Mesothelial cell of epicardium (in vitro differentiated cells): ENCODE measurements at regions not wholly inside any gene's neighbourhood (a gene's known extent, or its start where the extent isn't known, plus 50 kb on each side); places are given as distances from the start of the nearest gene placed in this dataset.

Experiments used
- DNase-seq, 2 experiments: peaks; one replicate each; pipeline ENCODE4 v3.0.0; 2021; ENCODE audit warnings: low spot score in 2 of 2; ENCODE audit not compliant: unreplicated experiment in 2 of 2
- H3K27ac Mint-ChIP-seq: 2 replicates; pipeline ENCODE4 v1.8.0; 2021; ENCODE audit warnings: mixed read lengths
- H3K27me3 Mint-ChIP-seq: 2 replicates; pipeline ENCODE4 v1.8.0; 2021; ENCODE audit warnings: low read depth, mixed read lengths
- H3K36me3 Mint-ChIP-seq: 2 replicates; pipeline ENCODE4 v1.8.0; 2021; ENCODE audit warnings: mixed read lengths
- H3K4me1 Mint-ChIP-seq: 2 replicates; pipeline ENCODE4 v1.8.0; 2021; ENCODE audit warnings: mixed read lengths
- H3K4me3 Mint-ChIP-seq: 2 replicates; pipeline ENCODE4 v1.8.0; 2021; ENCODE audit warnings: mild to moderate bottlenecking, moderate library complexity, mixed read lengths
- H3K9me3 Mint-ChIP-seq: 2 replicates; pipeline ENCODE4 v1.8.0; 2021; ENCODE audit warnings: mixed read lengths
- TF ChIP-seq, protein P1 (sequence below): fragments of 200-600 bp; sonication (generic); IDR thresholded peaks from one replicate; pipeline ENCODE4 v1.5.0; 2021; ENCODE audit warnings: antibody characterized with exemption; ENCODE audit not compliant: unreplicated experiment

DNA sequence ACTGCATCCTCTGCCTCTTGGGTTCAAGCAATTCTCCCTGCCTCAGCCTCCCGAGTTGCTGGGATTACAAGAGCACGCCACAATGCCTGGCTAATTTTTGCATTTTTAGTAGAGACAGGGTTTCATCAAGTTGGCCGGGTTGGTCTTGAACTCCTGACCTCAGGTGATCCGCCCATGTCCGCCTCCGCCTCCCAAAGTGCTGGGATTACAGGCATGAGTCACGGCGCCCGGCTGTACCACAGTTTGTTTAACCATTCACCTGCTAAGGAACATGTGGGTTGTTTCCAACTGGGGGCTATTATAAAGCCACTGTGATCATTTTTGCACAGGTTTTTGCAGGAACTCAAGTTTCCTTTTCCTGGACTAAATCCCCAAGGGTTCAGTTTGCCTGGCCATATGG lies 123.2 kb upstream of the RAP2B start:
- Mint-ChIP-seq H3K9me3 (no peaks in the 10 kb centered on the region), H3K27ac (no peak overlapping the region), H3K36me3 (no peaks in the 10 kb centered on the region), H3K4me3 (no peak overlapping the region), H3K4me1 (peaks cover 7% of the 10 kb centered on the region), H3K27me3 (no peaks in the 10 kb centered on the region)
- DNase-seq: no peak
- TF ChIP-seq, protein P1, sequence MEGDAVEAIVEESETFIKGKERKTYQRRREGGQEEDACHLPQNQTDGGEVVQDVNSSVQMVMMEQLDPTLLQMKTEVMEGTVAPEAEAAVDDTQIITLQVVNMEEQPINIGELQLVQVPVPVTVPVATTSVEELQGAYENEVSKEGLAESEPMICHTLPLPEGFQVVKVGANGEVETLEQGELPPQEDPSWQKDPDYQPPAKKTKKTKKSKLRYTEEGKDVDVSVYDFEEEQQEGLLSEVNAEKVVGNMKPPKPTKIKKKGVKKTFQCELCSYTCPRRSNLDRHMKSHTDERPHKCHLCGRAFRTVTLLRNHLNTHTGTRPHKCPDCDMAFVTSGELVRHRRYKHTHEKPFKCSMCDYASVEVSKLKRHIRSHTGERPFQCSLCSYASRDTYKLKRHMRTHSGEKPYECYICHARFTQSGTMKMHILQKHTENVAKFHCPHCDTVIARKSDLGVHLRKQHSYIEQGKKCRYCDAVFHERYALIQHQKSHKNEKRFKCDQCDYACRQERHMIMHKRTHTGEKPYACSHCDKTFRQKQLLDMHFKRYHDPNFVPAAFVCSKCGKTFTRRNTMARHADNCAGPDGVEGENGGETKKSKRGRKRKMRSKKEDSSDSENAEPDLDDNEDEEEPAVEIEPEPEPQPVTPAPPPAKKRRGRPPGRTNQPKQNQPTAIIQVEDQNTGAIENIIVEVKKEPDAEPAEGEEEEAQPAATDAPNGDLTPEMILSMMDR: no peak

GRCh38 chr3:153041181-153041580 lies 120.8 kb upstream of the RAP2B start:
- no peaks in the 10 kb centered on the region for H3K9me3 Mint-ChIP-seq
- H3K27ac Mint-ChIP-seq: no peak overlapping the region
- no peak overlapping the region for H3K4me3 Mint-ChIP-seq
- H3K27me3 Mint-ChIP-seq: no peaks in the 10 kb centered on the region
- no peaks in the 10 kb centered on the region for H3K36me3 Mint-ChIP-seq
- H3K4me1 Mint-ChIP-seq: peaks cover 9% of the 10 kb centered on the region
- no peak for DNase-seq
- TF ChIP-seq, protein P1: no peak

- no peaks in the 10 kb centered on the region for H3K36me3 Mint-ChIP-seq
- TF ChIP-seq, protein P1: no peak
- peaks cover 9% of the 10 kb centered on the region for H3K4me1 Mint-ChIP-seq
- H3K27ac Mint-ChIP-seq: no peak overlapping the region
- no peak for DNase-seq
- no peaks in the 10 kb centered on the region for H3K9me3 Mint-ChIP-seq
- H3K27me3 Mint-ChIP-seq: no peaks in the 10 kb centered on the region
- no peak overlapping the region for H3K4me3 Mint-ChIP-seq
Observed at GRCh38 chr3:153042088-153042487, 119.9 kb upstream of the RAP2B start.

GRCh38 chr3:153043729-153044328 lies 118.2 kb upstream of the RAP2B start:
- Mint-ChIP-seq H3K27ac (peak overlapping the region; percentile 16), H3K4me3 (no peak overlapping the region), H3K9me3 (no peaks in the 10 kb centered on the region), H3K4me1 (peaks cover 9% of the 10 kb centered on the region), H3K36me3 (no peaks in the 10 kb centered on the region), H3K27me3 (no peaks in the 10 kb centered on the region)
- TF ChIP-seq, protein P1: no peak
- DNase-seq: no peak

DNA sequence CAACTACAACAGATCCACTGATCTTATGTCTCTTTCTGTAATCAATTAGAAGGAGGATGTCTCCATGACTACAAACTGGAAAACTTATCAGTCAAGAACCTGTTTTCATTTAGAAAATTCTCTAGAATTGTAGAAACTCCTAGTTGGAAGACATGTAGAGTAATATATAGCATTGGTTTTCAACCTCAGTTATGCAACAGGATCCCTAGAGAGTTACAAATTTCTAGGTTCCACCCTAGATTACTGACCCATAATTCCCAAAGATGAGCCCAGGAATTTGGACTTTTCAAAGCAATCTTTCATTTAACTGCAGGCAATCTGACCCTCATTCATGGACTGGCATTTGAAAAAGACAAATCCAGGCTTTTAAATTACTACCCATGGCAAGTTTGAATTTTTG lies 116.9 kb upstream of the RAP2B start:
- Mint-ChIP-seq H3K27ac (no peak overlapping the region), H3K4me1 (peaks cover 9% of the 10 kb centered on the region), H3K27me3 (no peaks in the 10 kb centered on the region), H3K9me3 (no peaks in the 10 kb centered on the region), H3K36me3 (no peaks in the 10 kb centered on the region), H3K4me3 (no peak overlapping the region)
- TF ChIP-seq, protein P1: no peak
- no peak for DNase-seq

GRCh38 chr3:153050978-153051377 lies 111.0 kb upstream of the RAP2B start:
- Mint-ChIP-seq H3K9me3 (no peaks in the 10 kb centered on the region), H3K27ac (no peak overlapping the region), H3K4me3 (no peak overlapping the region), H3K36me3 (no peaks in the 10 kb centered on the region), H3K27me3 (no peaks in the 10 kb centered on the region), H3K4me1 (no peaks in the 10 kb centered on the region)
- TF ChIP-seq, protein P1: no peak
- no peak for DNase-seq
